GM13977 (cell line): ENCODE measurements at regions not wholly inside any gene's neighbourhood (a gene's known extent, or its start where the extent isn't known, plus 50 kb on each side); places are given as distances from the start of the nearest gene placed in this dataset.

Experiments
- DNase-seq: peaks from one replicate; pipeline ENCODE4 v3.0.0; 2012; ENCODE audit warnings: low spot score
- CTCF ChIP-seq: IDR thresholded peaks from 2 replicates; pipeline ENCODE4 v1.5.1; 2012; ENCODE audit warnings: mild to moderate bottlenecking, control low read depth; ENCODE audit not compliant: insufficient read depth; ENCODE audit errors: extremely low read depth, missing control alignments
- in situ Hi-C: fragments of 300-500 bp; cut with MboI; formaldehyde crosslinking; loops from one replicate; pipeline ENCODE4 v1.12.0; 2022; ENCODE audit warnings: low sequenced_read_pairs, low pct_unique_long_range_greater_than_20kb, mixed read lengths, inconsistent platforms; ENCODE audit not compliant: unreplicated experiment

- no peak for TF ChIP-seq CTCF
- DNase-seq: no peak
- in situ Hi-C loops: loop anchor here (25.0 kb wide), 1 partner anchor 190 kb away; no protein-coding TSS in a partner anchor
Observed at GRCh38 chr6:24072038-24072746, 53.8 kb upstream of the NRSN1 start.

DNA sequence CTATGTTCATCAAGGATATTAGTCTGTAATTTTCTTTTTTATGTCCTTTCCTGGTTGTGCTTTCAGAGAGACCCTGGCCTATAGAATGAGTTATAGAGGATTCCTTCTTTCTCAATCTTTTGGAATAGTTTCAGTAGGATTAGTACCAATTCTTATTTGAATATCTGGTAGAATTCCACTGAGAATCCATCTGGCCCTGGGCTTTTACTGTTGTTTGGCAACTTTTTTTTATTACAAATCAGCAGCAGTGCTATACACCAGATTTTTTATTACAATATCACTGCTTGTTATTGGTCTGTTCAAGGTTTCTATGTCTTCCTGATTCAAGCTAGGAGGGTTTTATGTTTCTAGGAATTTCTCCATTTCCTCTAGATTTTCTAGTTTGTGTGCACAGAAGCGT is 50.0 kb upstream of the NRSN1 start:
- in situ Hi-C loops: no loop called here
- no peak for TF ChIP-seq CTCF
- DNase-seq: no peak
